Body of pancreas (tissue), 4 donors: ENCODE measurements at regions not wholly inside any gene's neighbourhood (a gene's known extent, or its start where the extent isn't known, plus 50 kb on each side); places are given as distances from the start of the nearest gene placed in this dataset.

Experiments used
- ATAC-seq: fragments of 150-250 bp; one replicate; pipeline ENCODE4 v1.9.1; 2016
- DNase-seq, 4 donors: peaks; one replicate each; pipeline ENCODE4 v3.0.0-alpha.2; 2019
- H3K27ac ChIP-seq, 4 donors: fragments of 200-600 bp; sonication (generic); 1 replicate in 3 of 4; 2 replicates in 1 of 4; pipeline versions ENCODE4 v1.5.1 to v1.6.1; 2016 to 2019; ENCODE audit warnings: mild to moderate bottlenecking in 1 of 4, mixed read lengths in 1 of 4, moderate library complexity in 1 of 4
- H3K27me3 ChIP-seq, 2 donors: fragments of 200-600 bp; sonication (generic); one replicate each; pipeline ENCODE4 v1.6.0; 2016; ENCODE audit warnings: mild to moderate bottlenecking in 1 of 2
- H3K36me3 ChIP-seq, 2 donors: fragments of 200-600 bp; sonication (generic); replicated peaks in 1 of 2; 2 replicates each; pipeline ENCODE4 v1.5.1; 2016; ENCODE audit warnings: low read depth in 2 of 2; ENCODE audit not compliant: insufficient read depth in 1 of 2
- H3K4me1 ChIP-seq: fragments of 200-600 bp; sonication (generic); one replicate; pipeline ENCODE4 v1.6.0; 2016
- H3K4me3 ChIP-seq, 2 donors: fragments of 200-600 bp; sonication (generic); 1 replicate in 1 of 2; 2 replicates in 1 of 2; pipeline ENCODE4 v1.5.1; 2016 to 2019
- H3K9me3 ChIP-seq, 3 donors: fragments of 200-600 bp; sonication (generic); 1 replicate in 2 of 3; 2 replicates in 1 of 3; pipeline ENCODE4 v1.5.1; 2016
- CTCF ChIP-seq, 7 experiments: fragments of 450-650 bp in 4 of 7; fragments of 200-600 bp in 3 of 7; sonication (generic) in 3 of 7; IDR thresholded peaks; one replicate each; pipeline ENCODE4 v1.5.1; 2016 to 2019; ENCODE audit warnings: antibody characterized with exemption in 7 of 7
- POLR2A ChIP-seq, 3 donors: fragments of 450-650 bp; IDR thresholded peaks; one replicate each; pipeline ENCODE4 v1.6.1; 2016; ENCODE audit warnings: antibody characterized with exemption in 3 of 3, mild to moderate bottlenecking in 2 of 3
- WGBS, 2 donors: methylation state at CpG; one replicate each; pipeline ENCODE4 v1.1.5; 2017; 5-methylcytosine and 5-hydroxymethylcytosine counted together
- intact Hi-C: fragments of 100-400 bp; cut with DNase I; formaldehyde crosslinking; loops from one replicate; pipeline ENCODE4 v1.15.1; 2023

GRCh38 chr10:47206449-47207280 lies 93.3 kb upstream of the GDF10 start:
- H3K27ac ChIP-seq, result no peak overlapping the region
- H3K4me3 ChIP-seq, result no peak overlapping the region
- ATAC-seq, result no peak
- intact Hi-C loops, result no loop called here
- H3K36me3 ChIP-seq, result no peaks in the 10 kb centered on the region
- TF ChIP-seq CTCF (IDR thresholded peaks at IDR 0.05) (no peak), POLR2A (IDR thresholded peaks at IDR 0.05) (no peak)
- no peaks in the 10 kb centered on the region for H3K27me3 ChIP-seq
- H3K4me1 ChIP-seq, result no peaks in the 10 kb centered on the region
- no peak for DNase-seq
- H3K9me3 ChIP-seq, result no peaks in the 10 kb centered on the region
- WGBS, 2 donors, result 66 to 69% methylated on average over 3 of the region's 3 CpGs

- no peak for TF ChIP-seq POLR2A (IDR thresholded peaks at IDR 0.05)
- no peak for TF ChIP-seq CTCF (IDR thresholded peaks at IDR 0.05)
- Histone ChIP-seq H3K36me3 (no peaks in the 10 kb centered on the region), H3K4me1 (no peaks in the 10 kb centered on the region), H3K9me3 (no peaks in the 10 kb centered on the region), H3K27ac (no peak overlapping the region), H3K4me3 (no peak overlapping the region), H3K27me3 (no peaks in the 10 kb centered on the region)
- DNase-seq (no peak), ATAC-seq (no peak)
- WGBS, 2 donors, result 83 to 87% methylated on average over 4 of the region's 4 CpGs
- intact Hi-C loops, result no loop called here
Measured at GRCh38 chr10:47207281-47207615, 92.7 kb upstream of the GDF10 start.

- intact Hi-C loops, result no loop called here
- ATAC-seq (no peak), DNase-seq (no peak)
- Histone ChIP-seq H3K36me3 (no peaks in the 10 kb centered on the region), H3K4me1 (no peaks in the 10 kb centered on the region), H3K4me3 (no peak overlapping the region), H3K27me3 (no peaks in the 10 kb centered on the region), H3K9me3 (peaks cover 0 to 6% (median 0%) of the 10 kb centered on the region in 3 donors), H3K27ac (no peak overlapping the region)
- TF ChIP-seq POLR2A (IDR thresholded peaks at IDR 0.05) (no peak), CTCF (IDR thresholded peaks at IDR 0.05) (no peak)
- WGBS, 2 donors, result 80% methylated on average over 5 of the region's 5 CpGs
Measured at GRCh38 chr10:47207894-47208469, 92.0 kb upstream of the GDF10 start.

- H3K9me3 ChIP-seq, result peaks cover 0 to 7% (median 0%) of the 10 kb centered on the region in 3 donors
- WGBS, 2 donors, result 75 to 79% methylated on average over 1 of the region's 1 CpG
- TF ChIP-seq POLR2A (IDR thresholded peaks at IDR 0.05), result no peak
- TF ChIP-seq CTCF (IDR thresholded peaks at IDR 0.05), result no peak
- intact Hi-C loops, result no loop called here
- H3K4me1 ChIP-seq, result no peaks in the 10 kb centered on the region
- no peaks in the 10 kb centered on the region for H3K27me3 ChIP-seq
- DNase-seq (no peak), ATAC-seq (no peak)
- H3K27ac ChIP-seq, result no peak overlapping the region
- no peaks in the 10 kb centered on the region for H3K36me3 ChIP-seq
- no peak overlapping the region for H3K4me3 ChIP-seq
Measured at GRCh38 chr10:47209466-47209865, 90.5 kb upstream of the GDF10 start.

- intact Hi-C loops, result no loop called here
- H3K27me3 ChIP-seq, result no peaks in the 10 kb centered on the region
- peaks cover 0 to 7% (median 0%) of the 10 kb centered on the region in 3 donors for H3K9me3 ChIP-seq
- DNase-seq (no peak), ATAC-seq (no peak)
- H3K4me1 ChIP-seq, result no peaks in the 10 kb centered on the region
- TF ChIP-seq CTCF (IDR thresholded peaks at IDR 0.05) (no peak), POLR2A (IDR thresholded peaks at IDR 0.05) (no peak)
- no peaks in the 10 kb centered on the region for H3K36me3 ChIP-seq
- no peak overlapping the region for H3K4me3 ChIP-seq
- no peak overlapping the region for H3K27ac ChIP-seq
Measured at GRCh38 chr10:47214520-47214919, 85.5 kb upstream of the GDF10 start.
